22Rv1 (cell line): ENCODE measurements at regions not wholly inside any gene's neighbourhood (a gene's known extent, or its start where the extent isn't known, plus 50 kb on each side); places are given as distances from the start of the nearest gene placed in this dataset.
A peak's percentile ranks its signal among the peaks of the same experiment; 100 is the strongest.

Source experiments
- H3K27ac ChIP-seq: fragments of 450-650 bp; 2 replicates; pipeline ENCODE4 v1.5.1; 2017
- CTCF ChIP-seq: fragments of 450-650 bp; IDR thresholded peaks from 2 replicates; pipeline ENCODE4 v1.5.1; 2017; ENCODE audit warnings: mild to moderate bottlenecking
- ZFX ChIP-seq: fragments of 450-650 bp; IDR thresholded peaks from 2 replicates; pipeline ENCODE4 v1.6.1; 2017; ENCODE audit warnings: antibody characterized with exemption, borderline replicate concordance

- TF ChIP-seq ZFX (no peak), CTCF (no peak)
- H3K27ac ChIP-seq: no peak overlapping the region
Measured at GRCh38 chr9:86443992-86444391, 89.8 kb upstream of the TUT7 start.

GRCh38 chr9:86434039-86434726 is 80.0 kb upstream of the TUT7 start:
- TF ChIP-seq CTCF (peak; percentile 85), ZFX (no peak)
- H3K27ac ChIP-seq: no peak overlapping the region

DNA sequence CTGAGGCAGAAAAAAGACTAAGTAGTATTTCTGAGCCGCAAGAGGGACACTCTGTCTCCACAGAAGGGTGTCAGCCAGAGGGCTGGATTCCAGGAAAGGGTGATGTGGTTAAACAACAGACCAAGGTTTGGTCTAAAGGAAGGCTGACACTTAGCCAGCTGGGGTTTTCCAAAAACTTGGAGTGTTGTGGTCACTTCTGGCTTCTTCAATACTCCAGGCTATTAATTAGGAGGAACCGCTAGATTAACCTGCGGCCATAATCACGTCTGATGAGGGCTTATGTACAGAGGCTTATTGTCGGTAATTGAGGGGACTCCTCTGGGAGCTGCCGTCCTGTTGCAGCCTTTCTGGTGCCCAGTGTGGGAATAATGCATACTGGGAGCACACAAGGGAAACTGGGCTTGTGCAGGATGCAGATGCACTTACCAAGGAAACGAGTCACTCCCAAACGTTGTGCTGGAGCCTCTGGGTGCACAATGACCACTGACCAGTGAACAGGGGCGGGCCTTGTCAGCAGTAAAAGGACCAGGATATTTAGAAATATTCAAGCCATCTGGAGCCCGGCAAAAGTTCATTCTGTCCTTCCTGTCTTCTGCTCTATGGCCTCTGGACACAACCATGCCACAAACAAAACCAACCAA is 70.2 kb upstream of the TUT7 start:
- TF ChIP-seq CTCF (no peak), ZFX (no peak)
- no peak overlapping the region for H3K27ac ChIP-seq

DNA sequence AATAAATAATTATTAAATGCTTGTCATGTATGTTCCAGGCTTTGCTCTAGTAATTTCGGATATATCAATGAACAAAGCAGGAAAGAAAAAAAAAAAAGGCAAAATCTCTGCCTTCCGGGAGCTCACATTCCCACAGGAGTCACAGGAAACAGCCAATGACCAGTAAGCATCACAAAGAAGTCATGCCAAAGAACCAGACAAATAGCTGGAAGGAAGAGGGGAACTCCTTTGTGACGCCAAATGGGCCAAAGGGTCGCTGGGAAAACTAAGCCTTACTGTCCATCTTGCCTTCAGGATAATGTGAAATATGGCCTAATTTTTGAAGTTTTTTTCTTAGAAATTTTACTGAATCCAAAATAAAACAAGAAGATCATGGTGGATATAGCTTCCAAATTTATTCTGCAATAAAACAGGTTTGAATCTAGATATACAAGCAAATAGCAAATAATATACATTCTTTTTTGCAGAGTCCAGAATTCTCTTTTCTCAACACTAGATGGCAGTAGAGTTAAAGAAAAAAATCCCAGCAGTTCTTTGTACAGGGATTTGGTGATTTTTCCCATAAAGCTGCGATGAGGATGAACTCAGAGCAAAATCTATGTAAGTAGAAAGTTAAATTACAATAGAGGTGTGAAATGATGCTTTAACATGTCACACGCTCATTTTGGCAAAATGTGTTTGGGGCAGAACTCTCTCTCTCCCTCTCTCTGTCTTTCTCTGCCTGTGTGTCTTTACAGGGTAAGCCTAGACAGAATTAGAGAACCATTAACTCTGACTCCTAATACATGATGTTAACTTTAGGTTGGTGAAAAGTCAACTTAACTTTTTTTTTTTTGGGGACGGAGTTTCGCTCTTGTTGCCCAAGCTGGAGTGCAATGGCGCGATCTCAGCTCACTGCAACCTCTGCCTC is 60.0 kb upstream of the TUT7 start:
- TF ChIP-seq ZFX (no peak), CTCF (peak; percentile 78)
- no peak overlapping the region for H3K27ac ChIP-seq

DNA sequence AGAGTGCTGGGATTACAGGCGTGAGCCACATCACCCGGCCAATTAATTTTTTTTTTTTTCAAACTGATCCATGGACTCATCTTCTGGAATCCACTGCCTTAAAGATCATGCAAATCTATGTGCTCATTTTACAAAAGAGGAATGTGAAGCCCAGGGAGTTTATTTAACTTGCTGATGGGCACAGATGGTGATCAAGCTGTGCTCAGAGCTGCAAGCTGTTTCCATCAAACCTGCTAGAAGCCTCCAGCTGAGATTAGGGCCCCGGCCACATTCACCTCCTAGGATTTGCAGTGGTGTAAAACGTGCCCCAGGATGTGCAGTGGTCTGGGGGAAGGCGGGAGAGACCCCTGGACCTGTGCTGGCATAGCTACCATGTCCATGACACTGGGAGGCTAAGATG is 56.1 kb upstream of the TUT7 start:
- TF ChIP-seq CTCF: no peak
- no peak for TF ChIP-seq ZFX
- no peak overlapping the region for H3K27ac ChIP-seq

DNA sequence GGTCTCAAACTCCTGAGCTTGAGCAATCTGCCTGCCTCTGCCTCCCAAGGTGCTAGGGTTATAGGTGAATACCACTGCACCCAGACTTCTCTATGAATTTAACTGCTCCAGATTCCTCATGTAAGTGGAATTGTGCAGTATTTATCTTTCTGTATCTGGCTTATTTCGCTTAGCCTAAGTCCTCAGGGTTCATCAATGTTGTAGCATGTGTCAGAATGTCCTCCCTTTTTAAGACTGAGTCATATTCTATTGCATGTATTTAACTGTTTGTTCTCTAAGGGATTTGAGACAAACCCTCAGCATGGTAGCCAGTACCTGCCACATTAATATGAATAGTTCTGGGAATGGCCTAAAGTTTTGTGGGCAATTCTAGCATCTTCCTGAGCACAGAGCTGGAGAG is 53.9 kb upstream of the TUT7 start:
- TF ChIP-seq ZFX: no peak
- no peak for TF ChIP-seq CTCF
- no peak overlapping the region for H3K27ac ChIP-seq

GRCh38 chr9:86407022-86407421 is 52.8 kb upstream of the TUT7 start:
- TF ChIP-seq ZFX: no peak
- no peak for TF ChIP-seq CTCF
- no peak overlapping the region for H3K27ac ChIP-seq
